Gastroesophageal sphincter (tissue), 4 donors: ENCODE measurements at regions not wholly inside any gene's neighbourhood (a gene's known extent, or its start where the extent isn't known, plus 50 kb on each side); places are given as distances from the start of the nearest gene placed in this dataset.

Experiments
- ATAC-seq: fragments of 150-250 bp; one replicate; pipeline ENCODE4 v1.9.1; 2016; ENCODE audit warnings: mild to moderate bottlenecking, moderate library complexity
- H3K27ac ChIP-seq, 4 donors: fragments of 200-600 bp; sonication (generic) in 3 of 4; 1 replicate in 3 of 4; 2 replicates in 1 of 4; pipeline ENCODE4 v1.5.1; 2016 to 2019
- H3K27me3 ChIP-seq: fragments of 200-600 bp; sonication (generic); one replicate; pipeline ENCODE4 v1.5.1; 2019
- H3K36me3 ChIP-seq, 2 donors: fragments of 200-600 bp; sonication (generic); one replicate each; pipeline ENCODE4 v1.5.1; 2019; ENCODE audit warnings: control low read depth in 1 of 2
- H3K4me1 ChIP-seq, 3 donors: fragments of 200-600 bp; sonication (generic); 1 replicate in 2 of 3; 2 replicates in 1 of 3; pipeline ENCODE4 v1.5.1; 2016 to 2019; ENCODE audit warnings: control low read depth in 2 of 3
- H3K4me3 ChIP-seq, 2 donors: fragments of 200-600 bp; sonication (generic); one replicate each; pipeline ENCODE4 v1.5.1; 2019; ENCODE audit warnings: mild to moderate bottlenecking in 1 of 2, moderate library complexity in 1 of 2
- H3K9me3 ChIP-seq, 3 donors: fragments of 200-600 bp; sonication (generic); one replicate each; pipeline ENCODE4 v1.5.1; 2017 to 2019; ENCODE audit warnings: control low read depth in 2 of 3
- EP300 ChIP-seq: sonication (generic); formaldehyde crosslinking; IDR thresholded peaks from one replicate; pipeline ENCODE4 v1.6.1; 2017; ENCODE audit warnings: antibody characterized with exemption, mild to moderate bottlenecking
- POLR2A ChIP-seq, 2 donors: fragments of 450-650 bp; IDR thresholded peaks; one replicate each; pipeline ENCODE4 v1.6.1; 2017; ENCODE audit warnings: antibody characterized with exemption in 2 of 2, mild to moderate bottlenecking in 2 of 2, moderate library complexity in 1 of 2
- POLR2AphosphoS5 ChIP-seq: sonication (generic); formaldehyde crosslinking; IDR thresholded peaks from one replicate; pipeline ENCODE4 v1.6.1; 2017; ENCODE audit warnings: antibody characterized with exemption
- WGBS, 2 donors: methylation state at CpG; one replicate each; pipeline ENCODE4 v1.1.5; 2018; ENCODE audit warnings: low coverage in 1 of 2; 5-methylcytosine and 5-hydroxymethylcytosine counted together
- TF ChIP-seq, protein P1 (sequence below), 4 experiments: fragments of 200-600 bp in 2 of 4; fragments of 450-650 bp in 2 of 4; sonication (generic) in 1 of 4; IDR thresholded peaks; one replicate each; pipeline ENCODE4 v1.5.1; 2017 to 2019; ENCODE audit warnings: antibody characterized with exemption in 4 of 4, mild to moderate bottlenecking in 2 of 4, moderate library complexity in 2 of 4

GRCh38 chr1:214831956-214832355 is 229.0 kb downstream of the CENPF start:
- Histone ChIP-seq H3K4me3 (no peak overlapping the region), H3K27me3 (no peaks in the 10 kb centered on the region), H3K36me3 (no peaks in the 10 kb centered on the region), H3K27ac (no peak overlapping the region), H3K4me1 (no peaks in the 10 kb centered on the region), H3K9me3 (peaks cover 0 to 14% (median 0%) of the 10 kb centered on the region in 3 donors)
- TF ChIP-seq EP300 = no peak
- TF ChIP-seq, protein P1, sequence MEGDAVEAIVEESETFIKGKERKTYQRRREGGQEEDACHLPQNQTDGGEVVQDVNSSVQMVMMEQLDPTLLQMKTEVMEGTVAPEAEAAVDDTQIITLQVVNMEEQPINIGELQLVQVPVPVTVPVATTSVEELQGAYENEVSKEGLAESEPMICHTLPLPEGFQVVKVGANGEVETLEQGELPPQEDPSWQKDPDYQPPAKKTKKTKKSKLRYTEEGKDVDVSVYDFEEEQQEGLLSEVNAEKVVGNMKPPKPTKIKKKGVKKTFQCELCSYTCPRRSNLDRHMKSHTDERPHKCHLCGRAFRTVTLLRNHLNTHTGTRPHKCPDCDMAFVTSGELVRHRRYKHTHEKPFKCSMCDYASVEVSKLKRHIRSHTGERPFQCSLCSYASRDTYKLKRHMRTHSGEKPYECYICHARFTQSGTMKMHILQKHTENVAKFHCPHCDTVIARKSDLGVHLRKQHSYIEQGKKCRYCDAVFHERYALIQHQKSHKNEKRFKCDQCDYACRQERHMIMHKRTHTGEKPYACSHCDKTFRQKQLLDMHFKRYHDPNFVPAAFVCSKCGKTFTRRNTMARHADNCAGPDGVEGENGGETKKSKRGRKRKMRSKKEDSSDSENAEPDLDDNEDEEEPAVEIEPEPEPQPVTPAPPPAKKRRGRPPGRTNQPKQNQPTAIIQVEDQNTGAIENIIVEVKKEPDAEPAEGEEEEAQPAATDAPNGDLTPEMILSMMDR (IDR thresholded peaks at IDR 0.05) = no peak
- no peak for TF ChIP-seq POLR2A (IDR thresholded peaks at IDR 0.05)
- TF ChIP-seq POLR2AphosphoS5 = no peak
- ATAC-seq = no peak
- 76 to 88% methylated on average over 3 to 4 of the region's 5 CpGs for WGBS, 2 donors

DNA sequence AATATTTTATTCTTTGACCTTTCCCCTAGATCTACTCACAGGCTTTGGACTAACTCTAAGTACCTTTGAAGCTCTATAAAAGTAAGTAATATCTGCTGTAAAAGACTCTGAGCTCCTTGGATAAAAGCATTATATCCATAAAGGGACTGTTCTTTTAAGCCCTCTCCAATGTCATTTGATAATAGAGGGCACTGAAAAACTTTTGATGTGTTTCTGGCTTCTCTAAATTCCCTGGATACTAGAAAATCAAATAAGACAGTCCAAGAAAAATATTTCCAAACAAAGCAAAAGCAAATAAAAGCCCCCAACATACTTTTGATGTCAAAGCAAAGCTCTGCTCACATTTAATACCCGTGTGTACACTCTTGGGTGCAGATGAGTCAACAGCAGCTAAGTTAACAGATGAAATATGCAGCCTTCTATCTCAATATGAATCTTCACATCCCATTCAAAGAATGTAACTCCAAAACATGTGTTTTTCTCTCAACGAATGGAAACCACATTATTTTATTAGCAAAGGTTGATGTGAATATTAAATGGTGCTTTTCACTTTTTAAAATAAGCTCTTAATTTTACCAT is 230.3 kb downstream of the CENPF start:
- H3K4me3 ChIP-seq = no peak overlapping the region
- H3K9me3 ChIP-seq = peaks cover 0 to 4% (median 0%) of the 10 kb centered on the region in 3 donors
- TF ChIP-seq EP300 = no peak
- no peak for TF ChIP-seq POLR2A (IDR thresholded peaks at IDR 0.05)
- no peak for TF ChIP-seq POLR2AphosphoS5
- TF ChIP-seq, protein P1 (IDR thresholded peaks at IDR 0.05) = no peak
- no peaks in the 10 kb centered on the region for H3K36me3 ChIP-seq
- no peaks in the 10 kb centered on the region for H3K4me1 ChIP-seq
- ATAC-seq = no peak
- H3K27ac ChIP-seq = no peak overlapping the region
- WGBS, 2 donors = 60 to 83% methylated on average over 2 of the region's 2 CpGs
- H3K27me3 ChIP-seq = no peaks in the 10 kb centered on the region

DNA sequence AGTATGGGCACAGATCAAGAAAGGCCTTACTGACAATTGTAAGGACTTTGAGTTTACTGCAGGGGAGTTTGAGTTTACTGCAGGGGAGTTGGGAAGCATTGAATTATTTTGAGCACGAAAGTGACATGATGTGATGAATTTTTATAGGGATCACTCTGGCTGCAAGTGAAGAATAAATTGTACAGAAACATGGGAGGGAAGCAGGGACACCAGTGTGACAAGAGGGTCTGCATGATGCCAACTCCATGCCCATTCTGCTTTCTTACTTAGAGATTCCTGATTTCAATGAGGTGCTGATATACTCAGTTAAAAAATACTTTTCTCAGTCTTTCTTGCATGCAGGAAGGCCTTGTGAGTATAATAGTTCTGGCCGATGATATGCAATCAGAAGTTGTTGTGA is 234.4 kb downstream of the CENPF start:
- Histone ChIP-seq H3K36me3 (no peaks in the 10 kb centered on the region), H3K4me1 (no peaks in the 10 kb centered on the region), H3K27ac (no peak overlapping the region), H3K27me3 (no peaks in the 10 kb centered on the region), H3K4me3 (no peak overlapping the region), H3K9me3 (no peaks in the 10 kb centered on the region)
- TF ChIP-seq POLR2AphosphoS5 = no peak
- TF ChIP-seq EP300 = no peak
- no peak for TF ChIP-seq POLR2A (IDR thresholded peaks at IDR 0.05)
- TF ChIP-seq, protein P1 (IDR thresholded peaks at IDR 0.05) = no peak
- no peak for ATAC-seq
- 71 to 73% methylated on average over 2 of the region's 2 CpGs for WGBS, 2 donors

DNA sequence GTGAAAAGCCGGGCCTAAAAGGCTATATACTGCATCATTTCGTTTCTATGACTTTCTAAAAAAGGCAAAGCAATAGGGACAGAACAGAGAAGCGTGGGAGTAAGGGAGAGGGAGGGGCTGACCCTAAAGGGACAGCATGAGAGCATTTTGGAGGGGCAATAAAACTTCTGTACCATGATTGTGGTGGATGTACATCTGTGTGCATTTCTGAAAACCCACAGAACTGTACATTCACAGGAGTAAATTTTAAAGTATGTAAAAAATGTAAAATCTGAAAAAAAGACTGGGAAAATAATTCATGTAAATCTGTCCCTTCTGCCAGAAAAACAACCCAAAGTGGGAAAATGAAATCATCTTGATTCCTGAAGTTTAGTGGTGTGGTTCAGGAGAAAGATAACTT is 235.4 kb downstream of the CENPF start:
- ATAC-seq = no peak
- WGBS, 2 donors = 33 to 80% methylated on average over 1 to 3 of the region's 3 CpGs
- Histone ChIP-seq H3K36me3 (no peaks in the 10 kb centered on the region), H3K27ac (no peak overlapping the region), H3K9me3 (no peaks in the 10 kb centered on the region), H3K4me3 (no peak overlapping the region), H3K4me1 (no peaks in the 10 kb centered on the region), H3K27me3 (no peaks in the 10 kb centered on the region)
- TF ChIP-seq POLR2AphosphoS5 (no peak), EP300 (no peak), POLR2A (IDR thresholded peaks at IDR 0.05) (no peak)
- TF ChIP-seq, protein P1 (IDR thresholded peaks at IDR 0.05) = no peak

DNA sequence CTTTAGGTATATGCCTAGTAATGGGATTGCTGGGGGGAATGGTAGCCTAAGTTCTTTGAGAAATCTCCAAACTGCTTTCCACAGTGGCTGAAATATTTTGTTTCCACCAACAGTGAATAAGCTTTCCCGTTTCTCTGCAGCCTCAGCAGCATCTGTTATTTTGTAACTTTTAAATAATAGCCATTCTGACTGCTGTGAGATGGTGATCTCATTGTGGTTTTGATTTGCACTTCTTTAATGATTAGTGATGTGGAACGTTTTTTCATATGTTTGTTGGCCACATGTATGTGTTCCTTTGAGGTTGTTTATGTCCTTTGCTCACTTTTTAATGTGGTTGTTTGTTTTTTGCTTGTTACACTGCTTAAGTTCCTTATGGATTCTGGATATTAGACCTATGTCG is 237.4 kb downstream of the CENPF start:
- H3K36me3 ChIP-seq = no peaks in the 10 kb centered on the region
- H3K27ac ChIP-seq = no peak overlapping the region
- no peak for ATAC-seq
- H3K27me3 ChIP-seq = peaks cover 7% of the 10 kb centered on the region
- no peak overlapping the region for H3K4me3 ChIP-seq
- H3K4me1 ChIP-seq = no peaks in the 10 kb centered on the region
- 46 to 57% methylated on average over 2 to 3 of the region's 3 CpGs for WGBS, 2 donors
- TF ChIP-seq POLR2AphosphoS5 = no peak
- TF ChIP-seq EP300 = no peak
- TF ChIP-seq, protein P1 (IDR thresholded peaks at IDR 0.05) = no peak
- TF ChIP-seq POLR2A (IDR thresholded peaks at IDR 0.05) = no peak
- H3K9me3 ChIP-seq = no peaks in the 10 kb centered on the region
